HG02610 (cell line): ENCODE measurements at regions not wholly inside any gene's neighbourhood (a gene's known extent, or its start where the extent isn't known, plus 50 kb on each side); places are given as distances from the start of the nearest gene placed in this dataset.
A peak's percentile ranks its signal among the peaks of the same experiment; 100 is the strongest.
"Not testable (repeated sequence)": the region's sequence is repeated elsewhere in the genome, so short reads cannot be mapped to it uniquely, and the experiment has no call there.

Experiments
- ATAC-seq: cut with Tn5 transposase; IDR thresholded peaks from one replicate; pipeline ENCODE4 v1.9.1; 2021; ENCODE audit warnings: mild to moderate bottlenecking, moderate library complexity; ENCODE audit not compliant: unreplicated experiment

DNA sequence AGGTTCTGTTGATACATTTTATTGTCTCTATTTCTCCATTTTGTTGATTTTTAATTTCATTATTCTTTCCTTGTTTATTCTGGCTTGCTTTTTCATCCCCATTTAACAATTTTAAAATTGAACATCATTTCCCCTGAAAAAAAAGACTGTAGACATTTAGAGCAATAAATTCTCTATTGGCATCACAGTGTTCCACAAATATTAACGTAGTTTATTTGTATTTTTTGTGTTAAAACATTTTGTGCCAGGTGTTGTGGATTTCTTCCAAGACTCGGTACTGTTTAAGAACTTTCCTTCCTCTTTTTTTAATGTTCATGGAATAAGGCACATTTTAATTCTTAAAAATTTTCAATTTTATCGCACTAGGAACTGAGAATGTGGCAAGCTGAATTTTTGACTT lies 156.1 kb upstream of the NPY start:
- no peak for ATAC-seq

DNA sequence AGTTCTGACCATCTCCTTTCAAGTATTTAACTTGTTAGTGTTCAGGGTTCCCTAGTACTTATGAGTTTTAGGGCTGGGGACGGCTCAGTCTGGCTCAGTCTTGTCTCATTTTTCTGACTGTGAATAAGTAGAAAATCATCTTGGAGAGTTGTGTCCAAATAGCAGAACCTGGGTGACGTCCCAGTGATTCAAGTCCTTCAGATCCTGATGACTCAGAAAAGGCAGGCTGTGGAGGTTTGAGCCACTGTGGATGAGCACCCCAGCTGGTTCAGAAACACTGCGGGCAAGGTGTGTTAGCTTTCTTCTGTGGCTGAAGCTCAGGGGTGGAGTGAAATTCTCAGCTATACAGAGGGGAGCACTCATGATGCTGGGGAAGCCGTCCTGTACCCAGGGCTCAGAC lies 154.4 kb upstream of the NPY start:
- ATAC-seq: no peak

DNA sequence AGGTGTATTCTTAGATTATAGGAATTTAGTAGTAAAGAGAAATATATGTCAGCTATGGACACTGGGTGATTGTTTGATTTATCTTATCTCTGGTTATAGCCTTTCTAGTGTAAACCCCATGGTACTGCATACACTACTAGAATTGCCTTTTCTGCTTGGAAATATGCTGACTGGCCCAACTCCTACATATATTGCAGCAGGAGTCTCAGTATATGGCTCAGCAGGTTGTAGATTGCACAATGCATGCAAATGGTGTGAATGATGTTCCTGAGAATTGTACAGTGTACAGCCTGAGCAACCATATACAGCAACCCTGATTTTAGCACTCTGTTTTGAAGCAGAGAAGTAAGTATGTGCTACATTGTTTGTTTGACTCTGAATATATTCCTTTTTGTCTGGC lies 153.4 kb upstream of the NPY start:
- ATAC-seq: no peak

DNA sequence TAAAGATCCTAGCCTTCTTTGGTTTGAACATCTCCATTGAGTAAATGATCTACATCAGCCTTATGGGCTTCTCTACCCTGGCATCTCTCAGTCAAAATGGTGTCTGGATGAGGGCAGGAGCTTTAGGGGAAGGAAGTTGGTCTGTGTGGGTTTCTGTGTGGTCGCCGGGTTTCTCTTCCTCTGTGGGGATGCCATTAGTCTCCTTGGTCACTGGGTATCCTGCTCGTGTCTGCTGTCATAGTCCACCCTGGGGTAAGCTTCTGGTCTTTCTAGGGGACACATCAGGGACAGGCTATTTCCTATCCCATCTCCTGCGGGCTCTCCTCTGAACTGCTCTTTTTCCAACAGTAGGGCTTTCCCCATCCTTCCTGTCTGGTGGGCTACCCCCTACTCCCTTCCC lies 150.3 kb upstream of the NPY start:
- no peak for ATAC-seq

DNA sequence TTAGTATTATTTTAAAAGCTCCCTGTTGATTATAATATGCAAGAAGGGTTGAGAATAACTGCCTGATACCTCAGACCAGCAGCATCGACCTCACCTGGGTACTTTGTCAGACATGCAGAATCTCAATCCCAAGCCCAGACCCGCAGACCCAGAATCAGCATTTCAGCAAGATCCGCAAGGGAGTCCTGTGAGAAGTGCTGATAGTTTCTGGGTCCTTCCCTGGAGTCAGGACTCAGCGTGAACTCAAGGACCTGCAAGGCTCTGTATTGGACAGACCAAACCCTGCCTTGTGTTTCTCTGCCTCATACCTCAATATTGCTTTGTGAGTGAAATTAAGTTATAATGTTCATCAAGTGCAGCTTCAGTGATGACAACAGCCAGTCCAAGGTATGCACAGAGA lies 149.5 kb upstream of the NPY start:
- ATAC-seq: no peak

DNA sequence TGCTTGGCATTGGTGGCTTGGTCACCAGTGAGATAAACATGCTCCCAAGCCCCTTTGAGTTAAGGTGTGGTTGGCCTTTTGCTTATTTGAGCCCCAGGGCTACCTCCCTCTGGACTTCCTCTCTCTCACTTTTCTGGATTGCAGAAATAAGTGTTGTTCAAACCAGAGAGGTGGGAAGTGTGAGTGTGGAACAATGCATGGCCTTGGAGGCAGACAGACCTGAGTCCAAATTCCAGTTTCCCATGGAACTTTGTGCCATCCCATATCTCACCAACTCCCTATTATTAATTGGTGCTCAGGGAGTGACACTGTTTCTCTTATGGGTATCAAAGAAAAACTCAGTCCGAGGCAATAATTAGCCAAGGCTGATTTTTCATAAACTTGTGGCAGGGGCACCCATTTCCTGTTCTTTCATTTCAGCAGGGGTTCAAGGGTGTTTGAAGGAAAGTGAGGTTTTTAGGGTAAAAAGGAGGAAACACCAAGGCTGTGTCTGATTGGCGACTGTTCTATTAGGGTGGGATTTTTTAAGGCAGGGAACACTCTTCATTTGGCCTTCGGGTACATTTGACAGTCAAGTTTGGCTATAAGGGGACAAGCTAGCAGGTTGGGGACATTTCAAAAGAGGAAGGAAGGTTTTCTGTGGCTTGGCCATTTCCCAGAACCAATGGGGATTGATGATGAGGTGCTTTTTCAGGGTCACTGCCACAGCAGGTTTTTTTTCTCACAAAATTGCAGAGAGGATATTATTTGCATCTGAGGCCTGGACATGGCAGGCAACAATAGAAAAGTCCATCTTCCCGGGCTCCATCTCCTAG lies 148.8 kb upstream of the NPY start:
- ATAC-seq: peak; percentile 56

DNA sequence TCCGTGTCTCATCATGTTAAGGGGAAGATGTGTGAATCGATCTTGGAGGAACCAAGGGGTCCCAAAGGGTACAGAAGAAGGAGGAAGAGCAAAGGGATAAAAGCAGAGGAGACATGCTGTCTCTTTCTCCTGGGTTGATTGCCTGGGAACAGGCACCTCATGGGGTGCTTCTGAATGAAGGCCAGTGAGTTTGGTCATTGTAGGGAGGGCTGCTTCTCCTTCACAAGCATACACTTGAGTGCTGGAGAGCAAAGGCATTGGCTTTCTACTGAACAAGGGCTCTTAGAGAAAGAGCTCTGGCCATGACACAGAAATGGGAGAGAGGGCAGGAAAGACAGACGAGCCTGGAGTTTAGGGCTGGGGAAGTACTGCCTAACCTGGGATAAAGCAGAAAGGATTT lies 146.7 kb upstream of the NPY start:
- no peak for ATAC-seq

DNA sequence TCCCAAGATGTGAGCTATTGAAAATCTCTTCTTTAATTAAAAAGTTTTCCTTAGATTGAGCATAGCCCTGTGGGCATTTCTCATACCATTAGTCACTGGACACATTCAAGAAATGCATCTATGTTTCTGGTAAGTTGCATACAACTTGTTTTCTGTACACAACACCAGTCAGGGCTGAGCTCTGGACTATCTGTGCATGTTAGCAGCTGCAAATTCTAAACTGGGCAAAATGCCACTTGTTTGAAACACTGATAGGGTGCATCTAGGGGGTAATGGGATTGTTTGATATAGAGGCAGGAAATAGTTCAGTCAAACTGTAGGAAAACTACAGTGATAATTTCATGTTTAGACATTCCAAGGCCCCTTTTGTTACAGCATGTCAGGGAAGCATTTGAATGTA lies 145.6 kb upstream of the NPY start:
- no peak for ATAC-seq

DNA sequence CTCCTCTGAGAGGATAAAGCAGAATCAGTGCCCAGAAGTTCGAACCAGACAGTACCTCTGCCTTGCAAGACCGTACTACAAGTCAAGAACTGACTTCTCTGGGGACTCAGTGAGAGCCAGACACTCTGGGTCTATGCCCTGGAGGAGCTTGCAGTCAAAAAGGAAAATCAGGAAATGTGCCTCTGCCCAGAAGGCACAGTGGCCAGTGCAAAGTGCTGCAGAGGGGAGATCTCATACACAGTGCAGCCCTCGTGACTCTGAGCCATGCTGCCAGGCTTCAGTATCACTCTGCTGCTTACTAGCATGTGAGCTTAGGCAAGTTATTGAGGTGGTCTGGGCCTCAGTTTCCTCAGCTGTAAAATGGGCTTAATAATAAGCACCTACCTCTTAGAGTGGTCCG lies 144.0 kb upstream of the NPY start:
- ATAC-seq: no peak

DNA sequence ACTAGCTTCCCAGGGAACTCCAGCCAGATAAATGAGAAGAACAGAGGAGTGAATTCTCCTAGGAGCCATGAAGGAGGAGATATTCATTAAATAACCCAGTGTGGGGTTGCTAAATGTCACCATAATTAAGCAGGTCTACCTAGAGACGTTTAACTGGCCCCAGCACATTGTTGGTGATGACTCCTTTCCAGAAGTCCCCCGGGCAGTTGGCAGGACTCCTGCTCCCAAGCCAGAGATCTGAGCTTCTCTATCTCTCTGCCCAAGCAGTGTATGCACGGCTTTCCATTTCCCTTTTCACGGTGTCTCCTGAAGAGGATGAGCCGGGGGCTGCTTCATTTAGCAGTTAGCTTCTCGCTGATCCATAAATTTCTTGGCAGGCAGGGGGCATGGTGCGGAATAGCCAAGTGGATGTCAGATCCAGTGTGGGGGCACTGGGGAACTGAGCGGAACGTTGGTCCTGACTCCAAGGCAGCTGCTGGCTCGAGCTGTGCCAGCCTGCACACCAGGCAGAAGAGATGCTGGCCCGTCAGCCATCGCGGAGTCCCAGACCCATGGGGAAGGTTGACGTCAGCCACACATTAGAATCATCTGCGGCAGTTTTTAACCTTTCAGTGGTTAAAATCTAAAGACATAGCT lies 142.0 kb upstream of the NPY start:
- no peak for ATAC-seq

DNA sequence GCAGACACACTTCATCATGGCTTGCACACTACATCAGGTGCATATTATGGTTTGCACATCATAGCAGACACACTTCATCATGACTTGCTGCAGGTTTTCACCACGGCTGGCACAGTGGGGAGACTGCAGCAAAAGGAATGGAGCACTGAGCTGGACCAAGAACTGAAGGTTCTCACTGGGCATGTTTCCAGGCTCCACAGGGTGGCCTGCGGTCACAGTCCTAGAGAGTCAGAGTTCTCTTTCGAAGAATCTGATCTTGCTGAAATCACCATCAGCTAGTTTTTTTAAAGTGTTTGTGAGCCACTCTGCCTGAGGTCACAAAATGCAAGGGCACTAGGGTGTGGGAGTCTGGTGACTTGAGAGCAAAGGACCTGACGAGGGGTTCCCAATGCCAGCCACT lies 140.4 kb upstream of the NPY start:
- no peak for ATAC-seq

DNA sequence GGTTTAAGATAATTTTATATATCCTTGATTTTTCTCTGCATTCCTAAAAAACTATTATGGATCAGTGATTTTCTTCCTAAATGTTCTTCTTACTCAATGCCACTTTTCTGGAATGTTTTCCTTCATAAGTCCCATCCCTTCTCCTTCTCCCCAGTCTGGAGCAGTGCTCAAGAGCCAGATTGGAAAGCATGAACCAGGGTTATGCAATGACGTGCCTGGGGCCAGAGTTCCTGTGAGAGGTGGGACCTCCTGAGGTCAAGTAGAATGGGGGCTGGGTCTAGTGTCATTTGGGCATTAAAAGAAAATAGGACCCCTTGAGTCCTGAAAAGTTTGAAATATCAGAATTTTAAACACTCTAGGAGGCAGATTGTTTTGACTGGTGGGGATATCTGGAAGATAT lies 132.0 kb upstream of the NPY start:
- no peak for ATAC-seq

DNA sequence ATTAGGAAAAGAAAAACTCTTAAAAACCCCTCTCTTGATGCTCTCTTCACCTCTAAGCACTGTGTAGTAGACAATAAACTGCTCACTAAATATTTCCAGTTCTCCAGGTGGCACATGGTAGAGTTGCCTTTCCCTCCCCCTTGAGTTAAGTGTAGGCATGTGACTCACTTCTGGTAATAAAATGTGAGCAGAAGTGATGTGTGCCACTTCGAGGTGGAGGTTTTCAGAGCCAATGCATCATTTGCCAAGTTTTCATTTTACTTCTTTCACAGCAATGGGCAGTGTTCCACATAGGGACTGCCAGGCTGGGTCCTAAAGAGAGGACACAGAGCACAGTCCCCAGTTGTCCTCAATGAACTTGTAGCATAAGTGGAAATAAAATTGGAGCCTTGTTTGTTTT lies 131.6 kb upstream of the NPY start:
- no peak for ATAC-seq

DNA sequence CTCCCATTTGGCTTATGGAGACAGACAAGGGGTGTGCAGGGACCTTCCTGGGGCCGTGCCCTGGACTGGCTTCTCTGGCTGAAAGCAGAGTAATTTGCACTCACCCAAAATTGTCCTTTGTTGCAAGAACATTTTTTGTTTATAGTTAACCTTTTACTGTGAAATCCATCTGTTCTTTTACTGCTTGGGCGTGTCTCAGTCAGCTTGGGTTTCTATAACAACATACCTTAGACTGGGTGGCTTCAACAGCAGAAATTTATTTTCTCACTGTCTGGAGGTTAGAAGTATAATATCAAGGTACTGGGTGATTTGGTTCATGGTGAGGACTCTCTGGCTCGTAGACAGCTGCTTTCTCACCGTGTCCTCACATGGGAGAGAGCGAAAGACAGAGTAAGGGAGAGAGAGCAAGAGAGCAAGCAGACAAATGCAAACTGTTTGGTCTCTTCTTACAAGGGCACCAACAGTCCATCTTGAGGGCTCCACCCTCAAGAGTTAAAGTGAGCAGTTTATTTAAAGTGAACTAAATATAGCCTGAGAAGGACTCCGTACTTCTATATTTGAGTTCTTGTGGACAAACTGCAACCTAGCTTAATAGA lies 131.0 kb upstream of the NPY start:
- no peak for ATAC-seq

DNA sequence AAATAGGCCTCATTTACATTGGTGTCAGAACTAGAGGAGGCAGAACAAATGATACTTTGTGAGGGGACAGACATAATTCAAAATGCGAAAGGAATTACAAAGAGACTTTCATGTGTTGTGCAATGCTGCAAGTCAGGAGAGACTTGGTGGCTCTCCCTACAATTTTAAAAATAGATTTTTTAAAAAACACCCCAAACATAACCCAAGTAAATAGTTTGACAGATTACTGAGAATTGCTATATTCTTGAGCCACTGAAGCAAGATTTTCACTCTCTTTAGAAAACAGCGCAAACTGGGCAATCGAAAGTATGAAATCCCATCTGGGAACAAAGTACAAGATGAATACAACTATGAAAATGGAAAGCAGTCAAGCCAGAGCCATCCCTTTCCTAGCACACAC lies 126.3 kb upstream of the NPY start:
- ATAC-seq: no peak

DNA sequence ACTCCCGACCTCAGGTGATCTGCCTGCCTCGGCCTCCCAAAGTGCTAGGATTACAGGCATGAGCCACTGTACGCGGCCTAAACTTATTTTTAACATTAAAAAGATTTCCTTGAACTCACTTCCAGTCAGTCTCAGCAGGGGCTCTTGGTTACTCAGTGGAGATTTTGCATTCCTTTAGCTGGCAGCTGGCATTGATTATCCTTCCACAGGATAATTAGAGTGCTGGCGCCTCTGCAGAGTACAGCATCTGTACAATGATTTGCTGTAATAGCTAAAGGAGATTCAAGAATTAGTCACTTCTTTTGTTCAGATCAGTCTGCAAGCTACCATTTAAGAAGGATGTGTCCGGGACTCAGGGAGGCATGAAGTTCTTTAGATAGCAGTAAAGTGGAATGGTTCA lies 125.0 kb upstream of the NPY start:
- ATAC-seq: no peak

DNA sequence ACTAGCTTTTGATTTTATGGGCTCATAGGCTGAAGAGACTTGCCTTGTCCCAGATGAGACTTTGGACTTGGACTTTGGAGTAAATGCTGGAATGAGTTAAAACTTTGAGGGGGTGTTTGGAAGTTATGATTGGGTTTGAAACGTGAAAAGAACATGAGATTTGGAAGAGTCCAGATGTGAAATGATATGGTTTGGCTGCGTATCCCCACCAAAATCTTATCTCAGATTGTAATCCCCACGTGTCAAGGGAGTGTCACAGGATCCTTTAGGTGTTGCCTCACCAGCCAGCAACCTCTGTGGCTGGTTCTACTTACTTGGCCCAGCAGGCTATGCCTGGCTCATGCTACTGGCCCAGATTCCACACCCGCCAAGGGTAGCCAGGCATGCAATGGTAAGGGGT lies 119.6 kb upstream of the NPY start:
- no peak for ATAC-seq

DNA sequence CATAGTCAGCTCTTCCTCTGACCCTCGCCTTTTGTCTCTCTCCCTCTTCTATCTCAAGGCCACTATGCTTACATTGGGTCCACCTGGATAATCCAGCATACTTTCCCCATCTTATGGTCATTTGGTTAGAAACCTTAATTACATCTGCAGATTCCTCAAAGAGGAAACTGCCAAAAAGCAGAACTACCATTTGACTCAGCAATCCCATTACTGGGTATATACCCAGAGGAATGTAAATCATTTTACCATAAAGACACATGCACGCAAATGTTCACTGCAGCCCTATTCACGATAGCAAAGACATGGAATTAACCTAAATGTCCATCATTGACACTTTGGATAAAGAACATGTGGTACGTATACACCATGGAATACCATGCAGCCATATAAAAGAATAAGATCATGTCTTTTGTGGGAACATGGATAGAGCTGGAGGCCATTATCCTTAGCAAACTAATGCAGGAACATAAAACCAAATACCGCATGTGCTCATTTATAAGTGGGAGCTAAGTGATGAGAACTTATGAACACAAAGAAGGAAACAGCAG lies 114.8 kb upstream of the NPY start:
- no peak for ATAC-seq

DNA sequence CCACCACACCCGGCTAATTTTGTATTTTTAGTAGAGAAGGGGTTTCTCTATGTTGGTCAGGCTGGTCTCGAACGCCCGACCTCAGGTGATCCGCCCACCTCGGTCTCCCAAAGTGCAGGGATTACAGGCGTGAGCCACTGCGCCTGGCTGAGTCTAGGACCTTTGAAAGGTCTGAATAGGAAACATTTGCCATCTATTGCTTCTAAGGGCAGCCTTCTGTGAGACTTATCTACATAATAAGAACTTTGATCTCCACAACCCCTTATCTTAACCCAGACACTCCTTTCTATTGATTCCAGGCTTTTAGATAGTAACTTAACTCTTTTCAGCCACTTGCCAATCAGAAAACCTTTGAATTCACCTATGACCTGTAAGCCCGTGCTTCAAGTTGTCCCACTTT lies 112.0 kb upstream of the NPY start:
- not testable (repeated sequence) for ATAC-seq

DNA sequence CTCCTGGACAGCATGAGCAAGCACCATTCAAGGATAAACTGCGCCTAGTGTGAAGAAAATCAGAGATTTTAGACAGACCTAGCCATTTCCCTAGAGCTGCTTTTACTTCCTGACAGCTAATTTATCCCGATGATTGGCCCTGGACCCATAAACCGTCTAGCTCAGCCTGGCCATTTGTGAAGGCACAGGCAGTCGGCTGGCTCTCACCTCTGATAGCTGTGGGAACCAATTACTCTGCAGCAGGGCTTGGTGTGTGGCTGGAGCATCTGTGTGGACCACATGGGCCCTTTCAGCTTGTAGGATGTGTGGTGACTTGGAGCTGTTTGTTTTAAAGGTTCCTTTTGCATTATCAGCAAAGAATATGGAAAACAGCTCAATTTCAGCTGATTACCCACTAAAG lies 111.1 kb upstream of the NPY start:
- ATAC-seq: no peak

DNA sequence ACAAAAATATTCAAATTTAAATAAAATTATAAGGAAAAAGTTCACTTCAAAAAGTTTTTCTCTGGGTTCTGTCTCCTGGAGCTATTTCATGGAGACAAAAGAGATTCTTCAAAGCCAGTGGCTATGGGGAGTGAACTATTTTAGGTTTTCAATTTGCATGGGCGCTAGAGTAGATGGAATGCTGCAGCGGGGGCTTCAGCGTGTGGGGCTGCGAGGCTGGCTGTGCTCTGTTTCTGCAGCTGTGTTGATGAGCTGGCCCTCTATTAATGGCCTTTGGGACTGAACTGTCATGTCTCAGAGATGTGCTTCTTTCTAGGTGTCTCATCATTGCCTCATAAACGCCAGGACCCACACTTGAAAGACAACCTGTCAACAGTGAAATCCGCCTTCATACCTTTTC lies 108.4 kb upstream of the NPY start:
- no peak for ATAC-seq
